HL-60 (cell line): ENCODE measurements at regions not wholly inside any gene's neighbourhood (a gene's known extent, or its start where the extent isn't known, plus 50 kb on each side); places are given as distances from the start of the nearest gene placed in this dataset.

Experiments used
- DNase-seq, 2 experiments: peaks; one replicate each; pipeline ENCODE4 v3.0.0-alpha.2; 2010 to 2020; ENCODE audit warnings: low read depth in 1 of 2, low spot score in 1 of 2
- H3K27ac ChIP-seq: fragments of 250-450 bp; sonication (Bioruptor Pico); replicated peaks from 2 replicates; pipeline ENCODE4 v1.5.1; 2020; ENCODE audit warnings: mild to moderate bottlenecking, moderate library complexity
- H3K27me3 ChIP-seq: fragments of 250-450 bp; sonication (Bioruptor Pico); 2 replicates; pipeline ENCODE4 v1.5.1; 2021; ENCODE audit warnings: mild to moderate bottlenecking, moderate library complexity; ENCODE audit not compliant: insufficient read depth, poor library complexity, severe bottlenecking
- H3K4me3 ChIP-seq: replicated peaks from 2 replicates; pipeline ENCODE4 v1.5.1; 2011; ENCODE audit warnings: mild to moderate bottlenecking, control low read depth, low read length; ENCODE audit not compliant: insufficient read depth
- CTCF ChIP-seq: IDR thresholded peaks from one replicate; pipeline ENCODE4 v1.5.1; 2011; ENCODE audit warnings: low read length, control low read depth, inconsistent platforms; ENCODE audit not compliant: insufficient read depth
- GABPA ChIP-seq: IDR thresholded peaks from 2 replicates; pipeline ENCODE4 v1.6.1; 2012; ENCODE audit warnings: low read depth
- POLR2AphosphoS5 ChIP-seq: IDR thresholded peaks from 2 replicates; pipeline ENCODE4 v1.6.1; 2012; ENCODE audit warnings: low read depth
- REST ChIP-seq: IDR thresholded peaks from 2 replicates; pipeline ENCODE4 v1.6.1; 2012; ENCODE audit warnings: low read depth; ENCODE audit not compliant: insufficient replicate concordance
- SPI1 ChIP-seq: IDR thresholded peaks from 2 replicates; pipeline ENCODE4 v1.6.1; 2012; ENCODE audit warnings: low read depth, mild to moderate bottlenecking, borderline replicate concordance

DNA sequence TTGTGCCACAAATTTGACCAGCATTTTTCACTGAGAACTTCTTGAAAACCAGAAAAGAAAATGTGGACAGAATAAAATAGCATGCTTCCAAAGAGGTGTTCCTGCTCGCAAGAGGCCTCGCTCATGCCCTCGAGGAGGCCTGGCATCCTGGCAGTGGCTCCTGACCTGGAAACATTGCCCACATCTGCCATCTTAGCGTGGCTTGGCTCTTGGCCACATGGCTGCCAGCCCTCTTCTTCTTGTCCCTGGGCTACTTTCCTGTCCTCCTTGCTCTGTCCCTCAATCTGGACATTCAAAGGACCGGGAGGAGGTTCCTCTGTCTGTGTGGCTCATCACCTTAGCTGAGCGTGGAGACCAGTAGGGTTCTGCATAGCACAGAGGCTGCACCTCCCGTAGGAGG lies 131.6 kb upstream of the TMEM72 start:
- no peaks in the 10 kb centered on the region for H3K27me3 ChIP-seq
- no peak for DNase-seq
- no peak overlapping the region for H3K4me3 ChIP-seq
- TF ChIP-seq REST (no peak), CTCF (no peak), POLR2AphosphoS5 (no peak), SPI1 (no peak), GABPA (no peak)
- H3K27ac ChIP-seq = no peak overlapping the region

- no peak for DNase-seq
- TF ChIP-seq GABPA = no peak
- TF ChIP-seq REST = no peak
- no peak for TF ChIP-seq POLR2AphosphoS5
- no peak for TF ChIP-seq SPI1
- no peak for TF ChIP-seq CTCF
- Histone ChIP-seq H3K27ac (no peak overlapping the region), H3K27me3 (no peaks in the 10 kb centered on the region), H3K4me3 (no peak overlapping the region)
Observed at GRCh38 chr10:44780426-44780825, 130.7 kb upstream of the TMEM72 start.

DNA sequence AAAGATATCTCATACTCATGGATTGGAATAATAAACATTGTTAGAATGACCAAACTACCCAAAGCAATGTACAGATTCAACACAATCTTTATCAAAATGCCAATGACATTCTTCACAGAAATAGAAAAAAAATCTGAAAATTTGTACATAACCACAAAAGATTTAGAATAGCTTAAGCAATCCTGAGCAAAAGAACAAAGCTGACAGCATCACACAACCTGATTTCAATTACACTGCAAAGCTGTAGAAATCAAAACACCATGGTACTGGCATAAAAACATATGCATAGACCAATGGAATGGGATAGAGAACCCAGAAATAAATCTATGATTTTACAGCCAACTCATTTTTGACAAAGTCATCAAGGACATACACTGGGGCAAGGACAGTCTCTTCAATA lies 130.0 kb upstream of the TMEM72 start:
- TF ChIP-seq REST (no peak), GABPA (no peak), POLR2AphosphoS5 (no peak), SPI1 (no peak)
- Histone ChIP-seq H3K4me3 (no peak overlapping the region), H3K27ac (no peak overlapping the region), H3K27me3 (no peaks in the 10 kb centered on the region)
- DNase-seq = no peak
